ENCODE measurements at regions not wholly inside any gene's neighbourhood (a gene's known extent, or its start where the extent isn't known, plus 50 kb on each side); places are given as distances from the start of the nearest gene placed in this dataset.

GRCh38 chr16:65537336-65537735 is 415.5 kb upstream of the CDH11 start:
- no peak for TF ChIP-seq STAT6 (CRISPR knock-in tag; IDR thresholded peaks at IDR 0.05; ENCODE audit: borderline replicate concordance)
- no peak for TF ChIP-seq BHLHE40 (IDR thresholded peaks at IDR 0.05; ENCODE audit: low read length)
- no peak for TF ChIP-seq DZIP1 (CRISPR knock-in tag; IDR thresholded peaks at IDR 0.05)
- TF ChIP-seq EP300 (IDR thresholded peaks at IDR 0.05; ENCODE audit: low read depth in 2 of 2, low read length in 2 of 2), result no peak
- no peak for TF ChIP-seq EP300 (CRISPR knock-in tag; IDR thresholded peaks at IDR 0.05; ENCODE audit: borderline replicate concordance)
- TF ChIP-seq NR2F1 (CRISPR knock-in tag; IDR thresholded peaks at IDR 0.05), result no peak
- no peak for TF ChIP-seq TARDBP (CRISPR knock-in tag; IDR thresholded peaks at IDR 0.05)
- TF ChIP-seq CEBPB (IDR thresholded peaks at IDR 0.05; ENCODE audit: borderline replicate concordance, low read depth, low read length), result no peak
- TF ChIP-seq ZNF335 (CRISPR knock-in tag; IDR thresholded peaks at IDR 0.05), result no peak
